ENCODE measurements at regions not wholly inside any gene's neighbourhood (a gene's known extent, or its start where the extent isn't known, plus 50 kb on each side); places are given as distances from the start of the nearest gene placed in this dataset.

GRCh38 chr2:13515254-13515653 is 798.5 kb downstream of the TRIB2 start:
- no peak for TF ChIP-seq POLR2AphosphoS5 (IDR thresholded peaks at IDR 0.05; ENCODE audit: low read length)
- no peak for TF ChIP-seq ELK1 (IDR thresholded peaks at IDR 0.05; ENCODE audit: low read depth, low read length)
- TF ChIP-seq CHD1 (IDR thresholded peaks at IDR 0.05; ENCODE audit: low read depth, low read length) = no peak
- TF ChIP-seq CTCF (IDR thresholded peaks at IDR 0.05 in 2 of 3, conservative IDR thresholded peaks at IDR 0.05 in 1 of 3; ENCODE audit: control insufficient read depth in 2 of 3, extremely low read depth in 1 of 3, insufficient read depth in 1 of 3, low read depth in 3 of 3, low read length in 3 of 3) = no peak
- no peak for TF ChIP-seq BCLAF1 (IDR thresholded peaks at IDR 0.05)
- no peak for TF ChIP-seq MXI1 (IDR thresholded peaks at IDR 0.05; ENCODE audit: low read depth, low read length)
- TF ChIP-seq GABPA (IDR thresholded peaks at IDR 0.05; ENCODE audit: low read depth) = no peak
- no peak for TF ChIP-seq MAX (IDR thresholded peaks at IDR 0.05; ENCODE audit: low read depth, low read length)
